ENCODE measurements at regions not wholly inside any gene's neighbourhood (a gene's known extent, or its start where the extent isn't known, plus 50 kb on each side); places are given as distances from the start of the nearest gene placed in this dataset.

DNA sequence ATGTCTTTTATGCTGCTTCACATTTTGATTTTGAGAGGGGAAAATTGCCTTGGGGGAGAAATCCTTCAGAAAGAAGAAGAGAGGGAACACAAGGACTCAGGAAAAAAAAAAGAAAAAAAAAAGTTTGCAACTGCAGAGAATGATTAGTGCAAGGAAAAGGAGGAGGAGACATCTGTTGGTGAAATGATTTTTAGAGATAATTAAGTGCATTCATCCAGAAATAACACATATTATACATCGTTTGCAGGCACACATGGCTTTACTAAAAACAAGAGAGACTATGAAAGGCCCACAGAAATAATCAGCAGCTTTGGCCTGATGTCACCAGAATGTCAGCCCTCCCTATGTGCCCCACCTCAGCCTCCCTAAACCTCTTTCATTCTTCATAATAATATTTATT lies 1058.2 kb downstream of the PCDH9 start:
- TF ChIP-seq EZH2phosphoT487 (conservative IDR thresholded peaks at IDR 0.05; ENCODE audit: low read length), result no peak
- TF ChIP-seq, protein P1, sequence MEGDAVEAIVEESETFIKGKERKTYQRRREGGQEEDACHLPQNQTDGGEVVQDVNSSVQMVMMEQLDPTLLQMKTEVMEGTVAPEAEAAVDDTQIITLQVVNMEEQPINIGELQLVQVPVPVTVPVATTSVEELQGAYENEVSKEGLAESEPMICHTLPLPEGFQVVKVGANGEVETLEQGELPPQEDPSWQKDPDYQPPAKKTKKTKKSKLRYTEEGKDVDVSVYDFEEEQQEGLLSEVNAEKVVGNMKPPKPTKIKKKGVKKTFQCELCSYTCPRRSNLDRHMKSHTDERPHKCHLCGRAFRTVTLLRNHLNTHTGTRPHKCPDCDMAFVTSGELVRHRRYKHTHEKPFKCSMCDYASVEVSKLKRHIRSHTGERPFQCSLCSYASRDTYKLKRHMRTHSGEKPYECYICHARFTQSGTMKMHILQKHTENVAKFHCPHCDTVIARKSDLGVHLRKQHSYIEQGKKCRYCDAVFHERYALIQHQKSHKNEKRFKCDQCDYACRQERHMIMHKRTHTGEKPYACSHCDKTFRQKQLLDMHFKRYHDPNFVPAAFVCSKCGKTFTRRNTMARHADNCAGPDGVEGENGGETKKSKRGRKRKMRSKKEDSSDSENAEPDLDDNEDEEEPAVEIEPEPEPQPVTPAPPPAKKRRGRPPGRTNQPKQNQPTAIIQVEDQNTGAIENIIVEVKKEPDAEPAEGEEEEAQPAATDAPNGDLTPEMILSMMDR (IDR thresholded peaks at IDR 0.05; ENCODE audit: insufficient read depth, low read length, poor library complexity, severe bottlenecking), result no peak

Data from SU-DHL-6 (cell line).